ENCODE measurements at regions not wholly inside any gene's neighbourhood (a gene's known extent, or its start where the extent isn't known, plus 50 kb on each side); places are given as distances from the start of the nearest gene placed in this dataset.

DNA sequence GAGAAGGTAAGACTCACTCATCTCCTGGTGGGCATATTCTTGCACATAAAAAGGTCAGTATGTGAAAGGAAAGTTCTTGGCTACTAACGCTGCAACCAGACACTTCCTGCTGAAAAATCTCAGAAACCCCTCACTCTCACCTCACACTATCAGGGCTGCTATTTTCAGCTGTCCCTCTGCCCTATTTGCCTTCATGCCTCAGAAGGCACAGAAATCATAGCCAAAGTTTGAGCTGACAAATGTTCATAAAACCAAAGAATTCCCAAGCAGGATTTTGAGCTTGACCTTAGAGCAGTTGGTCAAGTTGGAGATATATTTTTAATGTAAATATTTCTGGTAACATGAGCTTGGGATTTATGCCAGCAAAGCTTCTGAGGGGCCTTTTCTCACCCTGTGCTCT is 806.2 kb downstream of the MAFB start:
- Histone ChIP-seq H3K27me3 (peaks cover 0 to under 1% (median 0%) of the 10 kb centered on the region in 3 donors), H3K4me1 (peaks cover 0 to 14% (median 0%) of the 10 kb centered on the region in 4 donors), H3K36me3 (no peaks in the 10 kb centered on the region), H3K9me3 (no peaks in the 10 kb centered on the region), H3K27ac (no peak overlapping the region), H3K4me3 (no peak overlapping the region)
- no peak for DNase-seq
- WGBS, 5 donors, result 45 to 73% (median 63%) methylated on average over 1 of the region's 1 CpG
- intact Hi-C loops (cut with DNase I; ENCODE audit: low total_unique reads), result no loop called here
- TF ChIP-seq EP300 (IDR thresholded peaks at IDR 0.05), result no peak
- TF ChIP-seq POLR2AphosphoS5 (IDR thresholded peaks at IDR 0.05), result no peak
- TF ChIP-seq, protein P1, sequence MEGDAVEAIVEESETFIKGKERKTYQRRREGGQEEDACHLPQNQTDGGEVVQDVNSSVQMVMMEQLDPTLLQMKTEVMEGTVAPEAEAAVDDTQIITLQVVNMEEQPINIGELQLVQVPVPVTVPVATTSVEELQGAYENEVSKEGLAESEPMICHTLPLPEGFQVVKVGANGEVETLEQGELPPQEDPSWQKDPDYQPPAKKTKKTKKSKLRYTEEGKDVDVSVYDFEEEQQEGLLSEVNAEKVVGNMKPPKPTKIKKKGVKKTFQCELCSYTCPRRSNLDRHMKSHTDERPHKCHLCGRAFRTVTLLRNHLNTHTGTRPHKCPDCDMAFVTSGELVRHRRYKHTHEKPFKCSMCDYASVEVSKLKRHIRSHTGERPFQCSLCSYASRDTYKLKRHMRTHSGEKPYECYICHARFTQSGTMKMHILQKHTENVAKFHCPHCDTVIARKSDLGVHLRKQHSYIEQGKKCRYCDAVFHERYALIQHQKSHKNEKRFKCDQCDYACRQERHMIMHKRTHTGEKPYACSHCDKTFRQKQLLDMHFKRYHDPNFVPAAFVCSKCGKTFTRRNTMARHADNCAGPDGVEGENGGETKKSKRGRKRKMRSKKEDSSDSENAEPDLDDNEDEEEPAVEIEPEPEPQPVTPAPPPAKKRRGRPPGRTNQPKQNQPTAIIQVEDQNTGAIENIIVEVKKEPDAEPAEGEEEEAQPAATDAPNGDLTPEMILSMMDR (IDR thresholded peaks at IDR 0.05), result no peak
- no peak for TF ChIP-seq POLR2A (IDR thresholded peaks at IDR 0.05)

DNA sequence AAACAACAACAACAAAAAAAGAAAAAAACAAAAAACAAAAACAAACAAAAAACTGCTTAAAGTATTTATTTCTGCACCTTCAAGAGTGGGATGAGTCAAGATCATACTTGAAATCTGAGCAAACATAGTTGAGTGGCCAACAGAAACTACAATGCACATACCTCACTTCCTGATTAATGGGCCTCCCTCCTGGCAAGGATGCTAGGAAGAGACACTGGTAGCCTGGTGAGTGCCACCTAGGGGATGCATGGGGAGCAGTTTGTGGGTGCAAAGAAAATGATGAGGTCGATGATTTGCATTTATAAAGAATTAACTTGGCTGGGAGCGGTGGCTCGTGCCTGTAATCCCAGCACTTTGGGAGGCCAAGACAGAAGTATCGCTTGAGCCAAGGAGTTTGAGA is 808.1 kb downstream of the MAFB start:
- peaks cover 0 to 16% (median 4%) of the 10 kb centered on the region in 4 donors for H3K4me1 ChIP-seq
- no peak for DNase-seq
- H3K36me3 ChIP-seq, result no peaks in the 10 kb centered on the region
- no peak overlapping the region for H3K4me3 ChIP-seq
- no peak overlapping the region for H3K27ac ChIP-seq
- intact Hi-C loops (cut with DNase I; ENCODE audit: low total_unique reads), result no loop called here
- WGBS, 5 donors, result 82 to 96% (median 93%) methylated on average over 4 of the region's 4 CpGs
- TF ChIP-seq POLR2A (IDR thresholded peaks at IDR 0.05) (no peak), POLR2AphosphoS5 (IDR thresholded peaks at IDR 0.05) (no peak), EP300 (IDR thresholded peaks at IDR 0.05) (no peak)
- TF ChIP-seq, protein P1 (IDR thresholded peaks at IDR 0.05), result no peak
- no peaks in the 10 kb centered on the region for H3K9me3 ChIP-seq
- H3K27me3 ChIP-seq, result peaks cover 0 to 8% (median 0%) of the 10 kb centered on the region in 3 donors

DNA sequence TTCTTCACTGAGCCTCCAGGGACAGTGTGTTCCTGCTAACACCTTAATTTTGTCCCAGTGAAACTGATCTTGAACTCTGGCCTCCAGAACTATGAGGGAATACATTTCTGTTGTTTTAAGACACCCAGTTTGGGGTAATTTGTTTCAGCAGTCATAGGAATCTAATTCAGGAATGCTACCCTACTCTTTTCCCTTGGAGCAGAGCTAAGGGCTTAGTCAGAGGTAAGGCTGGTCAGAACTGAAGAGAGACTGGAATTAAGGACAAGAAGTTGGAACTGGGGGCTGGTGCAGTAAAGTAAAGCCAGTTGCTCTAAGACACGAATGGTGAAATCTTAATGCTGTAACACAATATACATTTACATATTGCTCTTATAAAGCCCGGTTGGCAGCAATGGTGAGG is 809.7 kb downstream of the MAFB start:
- 83 to 91% (median 85%) methylated on average over 2 of the region's 2 CpGs for WGBS, 5 donors
- no peak for DNase-seq
- H3K4me1 ChIP-seq, result peaks cover 0 to 16% (median 4%) of the 10 kb centered on the region in 4 donors
- peaks cover 0 to 8% (median 0%) of the 10 kb centered on the region in 3 donors for H3K27me3 ChIP-seq
- TF ChIP-seq, protein P1 (IDR thresholded peaks at IDR 0.05), result no peak
- TF ChIP-seq POLR2A (IDR thresholded peaks at IDR 0.05) (no peak), EP300 (IDR thresholded peaks at IDR 0.05) (no peak), POLR2AphosphoS5 (IDR thresholded peaks at IDR 0.05) (no peak)
- no peaks in the 10 kb centered on the region for H3K9me3 ChIP-seq
- no peak overlapping the region for H3K4me3 ChIP-seq
- intact Hi-C loops (cut with DNase I; ENCODE audit: low total_unique reads), result no loop called here
- no peak overlapping the region for H3K27ac ChIP-seq
- H3K36me3 ChIP-seq, result no peaks in the 10 kb centered on the region

DNA sequence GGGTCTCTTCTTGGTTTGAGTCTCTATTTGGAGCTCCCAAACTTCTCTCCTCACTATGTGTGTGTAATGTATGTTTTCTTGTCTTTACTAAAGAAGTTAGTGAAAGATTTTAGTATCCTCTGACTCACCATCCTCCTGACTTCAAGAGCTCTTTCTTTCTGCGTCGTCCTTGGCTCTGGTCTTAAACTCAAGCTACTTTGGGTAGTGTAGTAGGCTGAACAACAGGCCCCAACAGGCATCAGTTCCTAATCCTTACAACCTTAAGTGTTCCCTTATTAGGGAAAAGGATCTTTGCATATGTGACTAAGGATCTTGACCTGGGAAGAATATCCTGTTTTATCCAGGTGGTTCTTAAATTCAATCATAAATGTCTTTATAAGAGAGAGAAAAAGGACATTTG is 810.2 kb downstream of the MAFB start:
- Histone ChIP-seq H3K36me3 (no peaks in the 10 kb centered on the region), H3K27me3 (peaks cover 0 to 8% (median 0%) of the 10 kb centered on the region in 3 donors), H3K27ac (no peak overlapping the region), H3K9me3 (no peaks in the 10 kb centered on the region), H3K4me3 (no peak overlapping the region), H3K4me1 (peaks cover 0 to 16% (median 4%) of the 10 kb centered on the region in 4 donors)
- intact Hi-C loops (cut with DNase I; ENCODE audit: low total_unique reads), result no loop called here
- no peak for DNase-seq
- 28 to 76% (median 57%) methylated on average over 2 of the region's 2 CpGs for WGBS, 5 donors
- TF ChIP-seq EP300 (IDR thresholded peaks at IDR 0.05), result no peak
- TF ChIP-seq, protein P1 (IDR thresholded peaks at IDR 0.05), result no peak
- no peak for TF ChIP-seq POLR2AphosphoS5 (IDR thresholded peaks at IDR 0.05)
- no peak for TF ChIP-seq POLR2A (IDR thresholded peaks at IDR 0.05)

All from stomach (tissue), 8 donors.